Activated CD8-positive, alpha-beta T cell treated with anti-CD3 and anti-CD28 coated beads, Interleukin-2, amount 10 ng/mL, durations not matched to agents 7 days and 5 days (primary cell): ENCODE measurements at regions not wholly inside any gene's neighbourhood (a gene's known extent, or its start where the extent isn't known, plus 50 kb on each side); places are given as distances from the start of the nearest gene placed in this dataset.

ENCODE experiments used
- ATAC-seq: fragments of 150-1000 bp; cut with Tn5 transposase; one replicate; pipeline ENCODE4 v1.10.0; 2021; ENCODE audit warnings: moderate library complexity
- CTCF ChIA-PET: fragments of 350-600 bp; sonication (Branson Sonifier 250); formaldehyde crosslinking; loops from one replicate; lab custom pipeline; 2021; ENCODE audit warnings: antibody characterized with exemption; lab: Charles Lee
- POLR2A ChIA-PET: fragments of 350-600 bp; sonication (Branson Sonifier 250); formaldehyde crosslinking; loops from one replicate; lab custom pipeline; 2021; ENCODE audit warnings: antibody characterized with exemption; lab: Charles Lee
- DNase-seq: peaks from one replicate; pipeline ENCODE4 v3.0.0-alpha.2; 2020
- H3K27ac Mint-ChIP-seq: one replicate; pipeline ENCODE4 v1.8.0; 2021; ENCODE audit warnings: mild to moderate bottlenecking, mixed read lengths
- H3K27me3 Mint-ChIP-seq: one replicate; pipeline ENCODE4 v1.8.0; 2021; ENCODE audit warnings: low read depth, mixed read lengths
- H3K36me3 Mint-ChIP-seq: one replicate; pipeline ENCODE4 v1.8.0; 2021; ENCODE audit warnings: low read depth, mixed read lengths
- H3K4me1 Mint-ChIP-seq: one replicate; pipeline ENCODE4 v1.8.0; 2021; ENCODE audit warnings: low read depth, mixed read lengths
- H3K4me3 Mint-ChIP-seq: one replicate; pipeline ENCODE4 v1.8.0; 2021; ENCODE audit warnings: mild to moderate bottlenecking, mixed read lengths
- H3K9me3 Mint-ChIP-seq: one replicate; pipeline ENCODE4 v1.8.0; 2022; ENCODE audit warnings: mixed read lengths; ENCODE audit not compliant: insufficient read depth

GRCh38 chr9:656926-657568 lies 184.4 kb upstream of the DMRT1 start:
- no peaks in the 10 kb centered on the region for H3K9me3 Mint-ChIP-seq
- no peaks in the 10 kb centered on the region for H3K36me3 Mint-ChIP-seq
- H3K4me3 Mint-ChIP-seq = no peak overlapping the region
- H3K27me3 Mint-ChIP-seq = peaks cover 6% of the 10 kb centered on the region
- ATAC-seq (peak; percentile 36), DNase-seq (no peak)
- no peak overlapping the region for H3K27ac Mint-ChIP-seq
- ChIA-PET CTCF (interaction anchor here (1.6 kb wide), 1 partner anchor 17 kb away, joined by 3 read pairs; no protein-coding TSS in a partner anchor), POLR2A (interaction anchor here (0.6 to 0.7 kb wide), 2 partner anchors 31 to 153 kb away, joined by 3 read pairs; no protein-coding TSS in a partner anchor)
- H3K4me1 Mint-ChIP-seq = peaks cover 19% of the 10 kb centered on the region

DNA sequence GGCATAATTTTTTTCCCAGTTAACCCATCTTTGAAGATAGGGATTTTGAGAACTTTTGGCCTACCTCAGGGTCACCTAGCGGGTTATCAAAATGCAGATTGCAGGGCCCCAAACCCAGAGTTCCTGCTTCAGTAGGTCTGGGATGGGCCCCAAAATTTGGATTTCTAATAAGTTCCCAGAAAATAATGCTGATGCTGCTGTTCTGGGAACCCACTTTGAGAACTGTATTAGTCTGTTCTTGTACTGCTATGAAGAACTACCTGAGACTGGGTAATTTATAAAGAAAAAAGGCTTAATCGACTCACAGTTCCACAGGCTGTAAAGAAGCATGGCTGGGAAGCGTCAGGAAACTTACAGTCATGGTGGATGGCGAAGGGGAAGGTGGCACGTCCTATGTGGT lies 182.2 kb upstream of the DMRT1 start:
- peaks cover 8% of the 10 kb centered on the region for H3K4me1 Mint-ChIP-seq
- ChIA-PET CTCF (no interaction called here), POLR2A (no interaction called here)
- H3K9me3 Mint-ChIP-seq = no peaks in the 10 kb centered on the region
- peaks cover 8% of the 10 kb centered on the region for H3K27me3 Mint-ChIP-seq
- ATAC-seq (no peak), DNase-seq (no peak)
- no peaks in the 10 kb centered on the region for H3K36me3 Mint-ChIP-seq
- no peak overlapping the region for H3K27ac Mint-ChIP-seq
- no peak overlapping the region for H3K4me3 Mint-ChIP-seq

DNA sequence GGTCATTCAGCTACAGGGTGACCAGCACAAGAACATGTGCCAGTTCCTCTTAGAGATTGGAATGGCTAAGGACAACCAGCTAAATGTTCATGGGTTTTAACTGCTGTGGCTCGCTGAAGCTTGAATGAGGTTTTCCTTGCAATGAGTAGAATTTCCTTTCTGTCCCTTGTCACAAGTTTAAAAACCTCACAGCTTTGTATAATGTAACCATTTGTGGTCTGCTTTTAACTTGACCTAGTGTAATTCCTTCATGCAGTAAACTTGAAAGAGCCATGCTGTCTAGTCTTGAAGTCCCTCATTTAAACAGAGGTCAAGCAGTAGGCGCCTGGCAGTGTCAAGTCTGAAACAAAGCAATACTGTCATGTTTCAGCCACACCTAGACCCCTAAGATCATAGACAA lies 181.3 kb upstream of the DMRT1 start:
- ATAC-seq = no peak
- ChIA-PET CTCF (no interaction called here), POLR2A (interaction anchor here (0.6 kb wide), 1 partner anchor 45 kb away, joined by 3 read pairs; no protein-coding TSS in a partner anchor)
- Mint-ChIP-seq H3K4me3 (no peak overlapping the region), H3K36me3 (no peaks in the 10 kb centered on the region), H3K9me3 (no peaks in the 10 kb centered on the region), H3K4me1 (peaks cover 6% of the 10 kb centered on the region), H3K27me3 (peaks cover 8% of the 10 kb centered on the region), H3K27ac (no peak overlapping the region)
- DNase-seq = no peak

GRCh38 chr9:663541-663940 lies 178.0 kb upstream of the DMRT1 start:
- peaks cover 9% of the 10 kb centered on the region for H3K27me3 Mint-ChIP-seq
- ChIA-PET CTCF (interaction anchor here (1.4 kb wide), 1 partner anchor 8 kb away, joined by 3 read pairs; no protein-coding TSS in a partner anchor), POLR2A (no interaction called here)
- peaks cover 4% of the 10 kb centered on the region for H3K9me3 Mint-ChIP-seq
- no peaks in the 10 kb centered on the region for H3K36me3 Mint-ChIP-seq
- DNase-seq (no peak), ATAC-seq (no peak)
- H3K27ac Mint-ChIP-seq = no peak overlapping the region
- no peak overlapping the region for H3K4me3 Mint-ChIP-seq
- H3K4me1 Mint-ChIP-seq = peaks cover 2% of the 10 kb centered on the region

GRCh38 chr9:665296-665695 lies 176.2 kb upstream of the DMRT1 start:
- POLR2A ChIA-PET = no interaction called here
- CTCF ChIA-PET = no interaction called here
- ATAC-seq (no peak), DNase-seq (no peak)
- no peak overlapping the region for H3K4me3 Mint-ChIP-seq
- peaks cover 2% of the 10 kb centered on the region for H3K36me3 Mint-ChIP-seq
- no peak overlapping the region for H3K27ac Mint-ChIP-seq
- peaks cover 19% of the 10 kb centered on the region for H3K9me3 Mint-ChIP-seq
- H3K4me1 Mint-ChIP-seq = peaks cover 1% of the 10 kb centered on the region
- H3K27me3 Mint-ChIP-seq = peaks cover 8% of the 10 kb centered on the region

GRCh38 chr9:671997-672396 lies 169.5 kb upstream of the DMRT1 start:
- DNase-seq = no peak
- Mint-ChIP-seq H3K27ac (no peak overlapping the region), H3K4me3 (no peak overlapping the region), H3K4me1 (peaks cover 19% of the 10 kb centered on the region), H3K36me3 (peaks cover 4% of the 10 kb centered on the region), H3K9me3 (peaks cover 22% of the 10 kb centered on the region), H3K27me3 (peaks cover 8% of the 10 kb centered on the region)
- CTCF ChIA-PET = interaction anchor here (1.5 kb wide), 1 partner anchor 9 kb away, joined by 3 read pairs; no protein-coding TSS in a partner anchor
- no peak for ATAC-seq
- POLR2A ChIA-PET = no interaction called here

DNA sequence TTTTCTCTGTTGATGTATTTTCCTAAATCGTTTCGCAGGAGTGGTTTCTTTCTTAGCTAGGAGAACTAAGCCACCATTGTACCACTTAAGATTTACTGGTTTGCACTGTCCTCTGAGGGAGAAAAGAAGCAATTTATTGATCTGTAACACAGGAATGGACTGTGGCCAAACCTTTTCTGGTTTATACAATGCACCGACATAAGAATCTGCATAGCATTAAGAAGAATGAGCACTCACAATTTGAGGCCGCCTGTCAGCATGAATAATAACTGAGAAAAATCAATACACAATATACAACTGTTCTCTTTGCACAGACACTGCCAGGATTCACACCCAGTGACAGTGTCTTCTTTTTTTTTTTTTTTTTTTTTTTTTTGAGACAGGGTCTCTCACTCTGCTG lies 168.6 kb upstream of the DMRT1 start:
- no peak for DNase-seq
- Mint-ChIP-seq H3K27me3 (peaks cover 8% of the 10 kb centered on the region), H3K36me3 (peaks cover 4% of the 10 kb centered on the region), H3K4me1 (peaks cover 25% of the 10 kb centered on the region), H3K27ac (no peak overlapping the region), H3K4me3 (no peak overlapping the region), H3K9me3 (peaks cover 22% of the 10 kb centered on the region)
- ChIA-PET CTCF (interaction anchor here (1.5 kb wide), 1 partner anchor 10 kb away, joined by 3 read pairs; no protein-coding TSS in a partner anchor), POLR2A (no interaction called here)
- no peak for ATAC-seq

DNA sequence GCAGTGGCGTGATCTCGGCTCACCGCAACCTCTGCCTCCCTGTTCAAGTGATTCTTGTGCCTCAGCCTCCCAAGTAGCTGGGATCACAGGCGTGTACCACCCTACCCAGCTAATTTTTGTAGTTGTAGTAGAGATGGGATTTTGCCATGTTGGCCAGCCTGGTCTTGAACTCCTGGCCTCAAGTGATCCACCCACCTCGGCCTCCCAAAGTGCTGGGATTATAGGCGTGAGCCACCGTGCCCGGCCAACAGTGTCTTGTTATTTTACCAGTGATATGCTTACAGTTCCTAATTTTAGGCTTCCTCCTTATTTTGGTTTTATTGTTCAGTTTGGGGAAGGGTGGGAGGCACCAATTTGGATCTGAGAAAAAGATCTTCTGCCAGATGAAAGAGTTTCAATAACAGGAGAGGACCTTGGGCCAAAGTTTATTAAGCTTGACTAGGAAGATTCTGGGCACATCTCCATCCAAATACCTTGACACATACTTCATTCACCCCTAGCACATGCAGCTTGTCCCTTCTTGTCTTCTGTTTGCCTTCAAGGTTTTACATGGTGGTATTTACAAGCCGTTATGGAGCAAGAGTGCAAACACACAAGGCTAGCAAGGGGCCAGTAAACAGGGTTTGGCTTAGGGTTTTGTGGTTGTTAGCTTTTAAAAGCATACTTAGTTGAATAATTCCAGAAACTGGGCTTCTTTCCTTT lies 168.1 kb upstream of the DMRT1 start:
- Mint-ChIP-seq H3K4me1 (peaks cover 27% of the 10 kb centered on the region), H3K36me3 (peaks cover 4% of the 10 kb centered on the region), H3K4me3 (no peak overlapping the region), H3K27me3 (peaks cover 6% of the 10 kb centered on the region), H3K9me3 (peaks cover 20% of the 10 kb centered on the region), H3K27ac (no peak overlapping the region)
- CTCF ChIA-PET = interaction anchor here (1.4 kb wide), 1 partner anchor 16 kb away, joined by 3 read pairs; no protein-coding TSS in a partner anchor
- POLR2A ChIA-PET = no interaction called here
- DNase-seq (no peak), ATAC-seq (no peak)

DNA sequence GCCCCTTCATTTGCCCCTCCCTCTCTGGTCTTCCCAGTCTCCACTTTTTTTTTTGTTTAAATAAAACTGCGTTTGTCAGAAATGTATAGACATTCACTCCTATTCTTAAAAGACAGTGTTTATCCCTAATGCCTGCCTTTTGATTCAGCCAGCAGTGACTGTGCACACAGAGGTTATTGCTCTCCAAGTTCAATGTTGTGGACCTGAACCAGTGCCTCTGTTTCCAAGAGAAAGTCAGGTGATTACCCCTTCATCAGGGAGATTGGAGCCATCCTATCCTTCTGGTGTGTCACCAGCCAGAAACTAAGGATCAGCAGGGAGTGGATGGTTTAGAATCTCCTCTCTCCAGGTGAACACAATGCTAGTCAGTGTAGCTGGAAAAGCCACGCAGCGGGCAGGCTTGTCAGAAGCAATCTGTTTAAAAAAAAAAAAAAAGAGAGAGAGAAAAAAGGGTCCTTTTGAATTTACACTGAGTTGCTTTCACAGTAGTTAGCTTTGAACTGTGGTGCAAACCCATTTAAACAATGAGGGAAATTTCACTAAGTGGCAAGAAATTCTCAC lies 167.5 kb upstream of the DMRT1 start:
- Mint-ChIP-seq H3K4me3 (no peak overlapping the region), H3K4me1 (peaks cover 27% of the 10 kb centered on the region), H3K27ac (no peak overlapping the region), H3K27me3 (peaks cover 4% of the 10 kb centered on the region), H3K36me3 (peaks cover 3% of the 10 kb centered on the region), H3K9me3 (peaks cover 14% of the 10 kb centered on the region)
- DNase-seq (no peak), ATAC-seq (no peak)
- CTCF ChIA-PET = interaction anchor here (1.4 kb wide), 1 partner anchor 17 kb away, joined by 3 read pairs; no protein-coding TSS in a partner anchor
- POLR2A ChIA-PET = no interaction called here

DNA sequence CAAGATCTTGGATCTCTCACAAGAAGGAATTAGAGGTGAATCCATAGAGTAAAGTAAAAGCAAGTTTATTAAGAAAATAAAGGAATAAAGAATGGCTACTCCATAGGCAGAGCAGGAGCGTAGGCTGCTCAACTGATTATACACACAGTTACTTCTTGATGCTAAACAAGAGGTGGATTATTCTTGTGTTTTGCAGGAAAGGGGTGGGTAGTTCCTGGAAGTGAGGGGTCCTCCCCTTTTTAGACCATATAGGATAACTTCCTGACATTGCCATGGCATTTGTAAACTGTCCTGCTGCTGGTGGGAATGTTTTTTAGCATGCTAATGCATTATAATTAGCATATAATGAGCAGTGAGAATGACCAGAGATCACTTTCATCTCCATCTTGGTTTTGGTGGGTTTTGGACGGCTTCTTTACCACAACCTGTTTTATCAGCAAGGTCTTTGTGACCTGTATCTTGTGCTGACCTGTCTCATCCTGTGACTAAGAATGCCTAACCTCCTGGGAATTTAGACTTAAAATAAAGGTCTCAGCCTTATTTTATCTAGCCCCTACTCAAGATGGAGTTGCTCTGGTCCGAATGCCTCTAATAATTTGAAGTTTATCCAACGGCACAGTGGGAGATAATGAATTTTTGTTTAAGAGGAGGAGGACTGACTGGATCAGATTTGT lies 165.7 kb upstream of the DMRT1 start:
- ChIA-PET POLR2A (no interaction called here), CTCF (no interaction called here)
- H3K27me3 Mint-ChIP-seq = peaks cover 5% of the 10 kb centered on the region
- no peak for ATAC-seq
- no peak overlapping the region for H3K27ac Mint-ChIP-seq
- H3K4me3 Mint-ChIP-seq = no peak overlapping the region
- H3K9me3 Mint-ChIP-seq = peaks cover 4% of the 10 kb centered on the region
- DNase-seq = no peak
- peaks cover 27% of the 10 kb centered on the region for H3K4me1 Mint-ChIP-seq
- H3K36me3 Mint-ChIP-seq = no peaks in the 10 kb centered on the region

GRCh38 chr9:676780-677438 lies 164.6 kb upstream of the DMRT1 start:
- peak overlapping the region; percentile 64 for H3K4me3 Mint-ChIP-seq
- H3K27me3 Mint-ChIP-seq = peaks cover 8% of the 10 kb centered on the region
- no peaks in the 10 kb centered on the region for H3K36me3 Mint-ChIP-seq
- H3K4me1 Mint-ChIP-seq = peaks cover 27% of the 10 kb centered on the region
- no peak overlapping the region for H3K27ac Mint-ChIP-seq
- ATAC-seq (no peak), DNase-seq (no peak)
- ChIA-PET POLR2A (no interaction called here), CTCF (no interaction called here)
- H3K9me3 Mint-ChIP-seq = no peaks in the 10 kb centered on the region
